IMR-90 (cell line): ENCODE measurements at regions not wholly inside any gene's neighbourhood (a gene's known extent, or its start where the extent isn't known, plus 50 kb on each side); places are given as distances from the start of the nearest gene placed in this dataset.
A peak's percentile ranks its signal among the peaks of the same experiment; 100 is the strongest.

ENCODE experiments used
- ATAC-seq: fragments of 200-7000 bp; cut with Tn5 transposase; 2 replicates; pipeline ENCODE4 v1.9.1; 2020; ENCODE audit warnings: low read depth, mild to moderate bottlenecking, moderate library complexity
- BruUV-seq: library from RNA; stranded (reverse); fragments of 400-500 nt; replicated peaks from 2 replicates; lab custom pipeline; 2021; lab: Mats Ljungman, UMichigan
- CTCF ChIA-PET: fragments of 300-600 bp; formaldehyde crosslinking; extraction: SDS; loops from one replicate; lab custom pipeline; 2021; ENCODE audit warnings: antibody characterized with exemption; lab: Yijun Ruan, JAX
- POLR2A ChIA-PET: fragments of 300-600 bp; sonication (Branson Sonifier 250); formaldehyde crosslinking; loops from one replicate; lab custom pipeline; 2022; ENCODE audit warnings: antibody characterized with exemption; ENCODE audit not compliant: unreplicated experiment; lab: Charles Lee
- DNase-seq: peaks from one replicate; pipeline ENCODE4 v3.0.0; 2013
- H2AFZ ChIP-seq: replicated peaks from 2 replicates; pipeline ENCODE3; 2013; ENCODE audit warnings: low read length, mild to moderate bottlenecking; ENCODE audit not compliant: poor library complexity
- H2AK5ac ChIP-seq: 2 replicates; pipeline ENCODE4 v1.6.1; 2013; ENCODE audit warnings: low read depth, low read length, inconsistent platforms
- H2AK9ac ChIP-seq: replicated peaks from 2 replicates; pipeline ENCODE3; 2013; ENCODE audit warnings: mild to moderate bottlenecking, low read depth, low read length, moderate library complexity; ENCODE audit not compliant: poor library complexity
- H2BK120ac ChIP-seq: 2 replicates; pipeline ENCODE4 v1.6.1; 2013; ENCODE audit warnings: low read depth, low read length, inconsistent platforms
- H2BK15ac ChIP-seq: 3 replicates; pipeline ENCODE4 v1.6.1; 2013; ENCODE audit warnings: low read depth, low read length, inconsistent platforms
- H2BK20ac ChIP-seq: 2 replicates; pipeline ENCODE4 v1.6.1; 2013; ENCODE audit warnings: low read depth, mild to moderate bottlenecking, inconsistent platforms, low read length, moderate library complexity
- H2BK5ac ChIP-seq: 2 replicates; pipeline ENCODE4 v1.6.1; 2013; ENCODE audit warnings: mild to moderate bottlenecking, low read depth, low read length, inconsistent platforms; ENCODE audit not compliant: poor library complexity, severe bottlenecking
- H3K14ac ChIP-seq: replicated peaks from 2 replicates; pipeline ENCODE4 v1.6.1; 2013; ENCODE audit warnings: low read depth, low read length, inconsistent platforms
- H3K18ac ChIP-seq: 2 replicates; pipeline ENCODE4 v1.6.1; 2013; ENCODE audit warnings: low read depth, low read length, control low read depth
- H3K23ac ChIP-seq: 2 replicates; pipeline ENCODE4 v1.6.1; 2013; ENCODE audit warnings: low read depth, low read length, inconsistent platforms
- H3K27ac ChIP-seq: 2 replicates; pipeline ENCODE4 v1.5.1; 2013; ENCODE audit warnings: mild to moderate bottlenecking, control low read depth, low read length; ENCODE audit not compliant: insufficient read depth
- H3K27me3 ChIP-seq: 2 replicates; pipeline ENCODE4 v1.6.1; 2013; ENCODE audit warnings: low read length; ENCODE audit not compliant: control insufficient read depth, insufficient read depth
- H3K36me3 ChIP-seq: 2 replicates; pipeline ENCODE4 v1.6.1; 2013; ENCODE audit warnings: low read length, mixed read lengths; ENCODE audit not compliant: control insufficient read depth, insufficient read depth
- H3K4ac ChIP-seq: 2 replicates; pipeline ENCODE4 v1.6.1; 2013; ENCODE audit warnings: low read depth, low read length, inconsistent platforms
- H3K4me1 ChIP-seq: 2 replicates; pipeline ENCODE4 v1.6.1; 2013; ENCODE audit warnings: low read length, mixed read lengths; ENCODE audit not compliant: control insufficient read depth, insufficient read depth
- H3K4me2 ChIP-seq: 2 replicates; pipeline ENCODE4 v1.6.1; 2013; ENCODE audit warnings: low read depth, mild to moderate bottlenecking, control low read depth, low read length, moderate library complexity
- H3K4me3 ChIP-seq: 2 replicates; pipeline ENCODE4 v1.5.1; 2013; ENCODE audit warnings: low read depth, mild to moderate bottlenecking, control low read depth, low read length, moderate library complexity; ENCODE audit not compliant: insufficient read depth
- H3K56ac ChIP-seq: 2 replicates; pipeline ENCODE4 v1.6.1; 2013; ENCODE audit warnings: low read length, inconsistent platforms; ENCODE audit not compliant: insufficient read depth; ENCODE audit errors: extremely low read depth
- H3K79me1 ChIP-seq, 2 experiments: 2 replicates each; pipeline ENCODE4 v1.6.1; 2013; ENCODE audit warnings: low read length in 2 of 2, inconsistent platforms in 1 of 2, low read depth in 1 of 2
- H3K9ac ChIP-seq: 2 replicates; pipeline ENCODE4 v1.6.1; 2013; ENCODE audit warnings: low read depth, low read length, control low read depth
- H3K9me1 ChIP-seq: 2 replicates; pipeline ENCODE4 v1.6.1; 2013; ENCODE audit warnings: low read length, inconsistent platforms; ENCODE audit not compliant: insufficient read depth
- H3K9me3 ChIP-seq: 2 replicates; pipeline ENCODE4 v1.6.1; 2013; ENCODE audit warnings: low read length; ENCODE audit not compliant: control insufficient read depth, insufficient read depth
- H4K20me1 ChIP-seq: 2 replicates; pipeline ENCODE4 v1.6.1; 2013; ENCODE audit warnings: low read length, inconsistent platforms; ENCODE audit not compliant: insufficient read depth
- H4K5ac ChIP-seq: 2 replicates; pipeline ENCODE4 v1.6.1; 2013; ENCODE audit warnings: mild to moderate bottlenecking, low read depth, low read length, control low read depth
- H4K8ac ChIP-seq, 2 experiments: 2 replicates each; pipeline ENCODE4 v1.6.1; 2013; ENCODE audit warnings: low read depth in 2 of 2, low read length in 2 of 2, control low read depth in 1 of 2, inconsistent platforms in 1 of 2
- H4K91ac ChIP-seq: 2 replicates; pipeline ENCODE4 v1.6.1; 2013; ENCODE audit warnings: low read depth, low read length, inconsistent platforms; ENCODE audit not compliant: insufficient read depth
- CHD1 ChIP-seq: IDR thresholded peaks from 2 replicates; pipeline ENCODE4 v1.6.1; 2012; ENCODE audit warnings: low read depth, low read length, improper control_type of control experiment
- CTCF ChIP-seq: conservative IDR thresholded peaks from 2 replicates; pipeline ENCODE4 v1.5.1; 2012; ENCODE audit warnings: mild to moderate bottlenecking, low read depth, low read length, improper control_type of control experiment
- ELK1 ChIP-seq: fragments of 150-350 bp; IDR thresholded peaks from 2 replicates; pipeline ENCODE4 v1.6.1; 2016; ENCODE audit warnings: low read depth, mild to moderate bottlenecking, low read length, moderate library complexity, borderline replicate concordance
- MAZ ChIP-seq: IDR thresholded peaks from 2 replicates; pipeline ENCODE4 v1.6.1; 2012; ENCODE audit warnings: low read depth, mild to moderate bottlenecking, low read length, improper control_type of control experiment, moderate library complexity, borderline replicate concordance
- MXI1 ChIP-seq: IDR thresholded peaks from 2 replicates; pipeline ENCODE4 v1.6.1; 2012; ENCODE audit warnings: low read depth, mild to moderate bottlenecking, low read length, moderate library complexity, borderline replicate concordance
- RAD21 ChIP-seq: IDR thresholded peaks from 2 replicates; pipeline ENCODE4 v1.6.1; 2012; ENCODE audit warnings: low read length, improper control_type of control experiment
- WGBS, 2 experiments: methylation state at CpG; one replicate each; pipeline versions ENCODE4 v1.1.5 to v1.1.7; 2013; ENCODE audit warnings: missing lambda C conversion rate in 2 of 2; ENCODE audit not compliant: insufficient read length in 1 of 2; ENCODE audit errors: extremely low coverage in 2 of 2; 5-methylcytosine and 5-hydroxymethylcytosine counted together
- dilution Hi-C: fragments of 300-500 bp; cut with HindIII; formaldehyde crosslinking; loops from one replicate; pipeline ENCODE4 v1.14.3; 2018; ENCODE audit warnings: low sequenced_read_pairs; ENCODE audit not compliant: unreplicated experiment
- in situ Hi-C: fragments of 300-500 bp; cut with MboI; formaldehyde crosslinking; loops from 3 replicates; pipeline ENCODE4 v1.14.3; 2019; ENCODE audit warnings: low sequenced_read_pairs, inconsistent platforms, mixed read lengths
- intact Hi-C: fragments of 100-400 bp; cut with micrococcal nuclease; formaldehyde crosslinking; loops from 2 replicates; pipeline ENCODE4 v1.10.0; 2022

GRCh38 chr4:75289914-75290582 is 224.2 kb downstream of the RCHY1 start:
- Histone ChIP-seq H2BK120ac (no peak overlapping the region), H4K20me1 (no peaks in the 10 kb centered on the region), H3K9me3 (no peaks in the 10 kb centered on the region), H3K9me1 (no peaks in the 10 kb centered on the region), H3K4me1 (no peaks in the 10 kb centered on the region), H3K27me3 (peaks cover 4% of the 10 kb centered on the region), H3K79me1 (no peaks in the 10 kb centered on the region), H4K91ac (no peak overlapping the region), H3K9ac (no peak overlapping the region), H3K4me3 (no peak overlapping the region), H4K8ac (no peak overlapping the region), H2BK15ac (no peak overlapping the region), H3K4me2 (no peak overlapping the region), H3K4ac (no peak overlapping the region), H3K14ac (no peak overlapping the region), H4K5ac (no peak overlapping the region), H3K27ac (no peak overlapping the region), H2AK5ac (no peak overlapping the region), H3K23ac (no peak overlapping the region), H3K18ac (no peak overlapping the region), H2AFZ (no peak overlapping the region), H3K56ac (no peak overlapping the region), H2BK20ac (no peak overlapping the region), H2AK9ac (no peak overlapping the region), H3K36me3 (no peaks in the 10 kb centered on the region), H2BK5ac (no peak overlapping the region)
- no CpG with 5 or more reads among the region's 7 CpGs for WGBS, 2 experiments
- in situ Hi-C loops: no loop called here
- TF ChIP-seq MAZ: no peak
- TF ChIP-seq CHD1: no peak
- TF ChIP-seq ELK1: no peak
- TF ChIP-seq RAD21: peak; percentile 16; the same call in 1 of the 2 replicates
- TF ChIP-seq CTCF: peak; percentile 35; the same call in 1 of the 2 replicates
- no peak for TF ChIP-seq MXI1
- dilution Hi-C loops: no loop called here
- ATAC-seq (peak; percentile 61; the same call in 1 of the 2 replicates), DNase-seq (no peak)
- ChIA-PET POLR2A (no interaction called here), CTCF (interaction anchor here (0.6 to 1.4 kb wide), 3 partner anchors 17 to 667 kb away, joined by 3 read pairs; no protein-coding TSS in a partner anchor)
- no TSS peak for BruUV-seq
- intact Hi-C loops: loop anchor here (2.0 to 5.0 kb wide), 2 partner anchors 358 to 415 kb away; partner anchors contain the start of gene PARM1
